ENCODE measurements at regions not wholly inside any gene's neighbourhood (a gene's known extent, or its start where the extent isn't known, plus 50 kb on each side); places are given as distances from the start of the nearest gene placed in this dataset.

GRCh38 chr18:10062302-10063300 lies 148.8 kb downstream of the VAPA start:
- Histone ChIP-seq H2AFZ (ENCODE audit: low read length) (no peak overlapping the region), H4K20me1 (ENCODE audit: insufficient read depth, low read length) (no peaks in the 10 kb centered on the region), H3K4me3 (ENCODE audit: insufficient read depth, low read length) (no peak overlapping the region), H3K4me2 (ENCODE audit: insufficient read depth, low read length) (no peak overlapping the region), H3K9me3 (ENCODE audit: low read depth, low read length) (no peaks in the 10 kb centered on the region), H3K27me3 (ENCODE audit: insufficient read depth, low read length) (no peaks in the 10 kb centered on the region), H3K4me1 (ENCODE audit: insufficient read depth, low read length) (peaks cover 26% of the 10 kb centered on the region), H3K27ac (ENCODE audit: low read depth, low read length) (no peak overlapping the region), H3K79me2 (ENCODE audit: insufficient read depth, low read length) (no peaks in the 10 kb centered on the region), H3K36me3 (ENCODE audit: insufficient read depth, low read length) (no peaks in the 10 kb centered on the region)
- no peak for TF ChIP-seq CTCF (IDR thresholded peaks at IDR 0.05; ENCODE audit: extremely low read depth, low read depth, low read length)
- DNase-seq (ENCODE audit: insufficient read length, low spot score, missing footprints) = no peak

GRCh38 chr18:10063489-10063888 lies 149.7 kb downstream of the VAPA start:
- H2AFZ ChIP-seq (ENCODE audit: low read length) = no peak overlapping the region
- no peak overlapping the region for H3K27ac ChIP-seq (ENCODE audit: low read depth, low read length)
- H3K79me2 ChIP-seq (ENCODE audit: insufficient read depth, low read length) = no peaks in the 10 kb centered on the region
- H3K36me3 ChIP-seq (ENCODE audit: insufficient read depth, low read length) = no peaks in the 10 kb centered on the region
- no peaks in the 10 kb centered on the region for H4K20me1 ChIP-seq (ENCODE audit: insufficient read depth, low read length)
- no peak for TF ChIP-seq CTCF (IDR thresholded peaks at IDR 0.05; ENCODE audit: extremely low read depth, low read depth, low read length)
- H3K4me1 ChIP-seq (ENCODE audit: insufficient read depth, low read length) = peaks cover 17% of the 10 kb centered on the region
- H3K4me3 ChIP-seq (ENCODE audit: insufficient read depth, low read length) = no peak overlapping the region
- no peaks in the 10 kb centered on the region for H3K9me3 ChIP-seq (ENCODE audit: low read depth, low read length)
- DNase-seq (ENCODE audit: insufficient read length, low spot score, missing footprints) = no peak
- H3K27me3 ChIP-seq (ENCODE audit: insufficient read depth, low read length) = no peaks in the 10 kb centered on the region
- H3K4me2 ChIP-seq (ENCODE audit: insufficient read depth, low read length) = no peak overlapping the region

GRCh38 chr18:10064267-10064666 lies 150.5 kb downstream of the VAPA start:
- Histone ChIP-seq H2AFZ (ENCODE audit: low read length) (no peak overlapping the region), H4K20me1 (ENCODE audit: insufficient read depth, low read length) (no peaks in the 10 kb centered on the region), H3K9me3 (ENCODE audit: low read depth, low read length) (no peaks in the 10 kb centered on the region), H3K79me2 (ENCODE audit: insufficient read depth, low read length) (no peaks in the 10 kb centered on the region), H3K4me2 (ENCODE audit: insufficient read depth, low read length) (no peak overlapping the region), H3K27me3 (ENCODE audit: insufficient read depth, low read length) (no peaks in the 10 kb centered on the region), H3K27ac (ENCODE audit: low read depth, low read length) (no peak overlapping the region), H3K4me3 (ENCODE audit: insufficient read depth, low read length) (no peak overlapping the region), H3K4me1 (ENCODE audit: insufficient read depth, low read length) (peaks cover 9% of the 10 kb centered on the region), H3K36me3 (ENCODE audit: insufficient read depth, low read length) (no peaks in the 10 kb centered on the region)
- DNase-seq (ENCODE audit: insufficient read length, low spot score, missing footprints) = no peak
- TF ChIP-seq CTCF (IDR thresholded peaks at IDR 0.05; ENCODE audit: extremely low read depth, low read depth, low read length) = no peak

GRCh38 chr18:10065296-10065695 lies 151.5 kb downstream of the VAPA start:
- no peaks in the 10 kb centered on the region for H3K4me1 ChIP-seq (ENCODE audit: insufficient read depth, low read length)

More at GRCh38 chr18:10065296-10065695, 151.5 kb downstream of the VAPA start:
- H2AFZ ChIP-seq (ENCODE audit: low read length) = no peak overlapping the region
- TF ChIP-seq CTCF (IDR thresholded peaks at IDR 0.05; ENCODE audit: extremely low read depth, low read depth, low read length) = no peak
- no peaks in the 10 kb centered on the region for H3K27me3 ChIP-seq (ENCODE audit: insufficient read depth, low read length)
- no peaks in the 10 kb centered on the region for H3K9me3 ChIP-seq (ENCODE audit: low read depth, low read length)
- no peaks in the 10 kb centered on the region for H4K20me1 ChIP-seq (ENCODE audit: insufficient read depth, low read length)
- no peak overlapping the region for H3K4me3 ChIP-seq (ENCODE audit: insufficient read depth, low read length)
- H3K79me2 ChIP-seq (ENCODE audit: insufficient read depth, low read length) = no peaks in the 10 kb centered on the region
- no peaks in the 10 kb centered on the region for H3K36me3 ChIP-seq (ENCODE audit: insufficient read depth, low read length)
- H3K27ac ChIP-seq (ENCODE audit: low read depth, low read length) = no peak overlapping the region
- DNase-seq (ENCODE audit: insufficient read length, low spot score, missing footprints) = no peak
- H3K4me2 ChIP-seq (ENCODE audit: insufficient read depth, low read length) = no peak overlapping the region

All from osteoblast (primary cell).